BJ (cell line): ENCODE measurements at regions not wholly inside any gene's neighbourhood (a gene's known extent, or its start where the extent isn't known, plus 50 kb on each side); places are given as distances from the start of the nearest gene placed in this dataset.
"Not testable (repeated sequence)": the region's sequence is repeated elsewhere in the genome, so short reads cannot be mapped to it uniquely, and the experiment has no call there.

Experiments
- CTCF ChIA-PET: fragments of 350-600 bp; formaldehyde crosslinking; extraction: SDS; loops from one replicate; lab custom pipeline; 2021; ENCODE audit warnings: antibody characterized with exemption, inconsistent platforms; lab: Yijun Ruan, JAX
- POLR2A ChIA-PET: fragments of 300-600 bp; sonication (Branson Sonifier 250); formaldehyde crosslinking; extraction: SDS; loops from one replicate; lab custom pipeline; 2021; ENCODE audit warnings: antibody characterized with exemption; lab: Charles Lee
- DNase-seq: peaks from one replicate; pipeline ENCODE4 v3.0.0-alpha.2; 2011; ENCODE audit warnings: low read depth
- H3K27me3 ChIP-seq: 2 replicates; pipeline ENCODE4 v1.6.0; 2011; ENCODE audit warnings: low read length; ENCODE audit not compliant: control insufficient read depth, insufficient read depth
- H3K36me3 ChIP-seq: 2 replicates; pipeline ENCODE4 v1.5.1; 2011; ENCODE audit warnings: low read length; ENCODE audit not compliant: control insufficient read depth, insufficient read depth
- H3K4me3 ChIP-seq: 2 replicates; pipeline ENCODE4 v1.5.1; 2011; ENCODE audit warnings: low read depth, mild to moderate bottlenecking, control low read depth, low read length
- CTCF ChIP-seq: IDR thresholded peaks from 2 replicates; pipeline ENCODE4 v1.5.1; 2011; ENCODE audit warnings: low read depth, mild to moderate bottlenecking, control low read depth, inconsistent platforms, low read length, moderate library complexity; ENCODE audit not compliant: insufficient read depth

- CTCF ChIA-PET: no interaction called here
- H3K4me3 ChIP-seq: no peak overlapping the region
- H3K36me3 ChIP-seq: no peaks in the 10 kb centered on the region
- POLR2A ChIA-PET: no interaction called here
- no peak for TF ChIP-seq CTCF
- DNase-seq: no peak
- H3K27me3 ChIP-seq: no peaks in the 10 kb centered on the region
These were observed 255.9 kb downstream of the MDFIC start for GRCh38 chr7:115177823-115178222.

- ChIA-PET POLR2A (no interaction called here), CTCF (no interaction called here)
- no peak for TF ChIP-seq CTCF
- DNase-seq: no peak
- Histone ChIP-seq H3K27me3 (no peaks in the 10 kb centered on the region), H3K36me3 (no peaks in the 10 kb centered on the region), H3K4me3 (no peak overlapping the region)
These were observed 255.2 kb downstream of the MDFIC start for GRCh38 chr7:115177103-115177502.

- CTCF ChIA-PET, POLR2A ChIA-PET, DNase-seq, H3K4me3 ChIP-seq, H3K36me3 ChIP-seq, H3K27me3 ChIP-seq: not testable (repeated sequence)
These were observed 250.5 kb downstream of the MDFIC start for GRCh38 chr7:115172397-115172796.

- no peak for TF ChIP-seq CTCF
- ChIA-PET CTCF (interaction anchor here (1.3 to 1.7 kb wide), 2 partner anchors 8 to 60 kb away, joined by 4 read pairs; no protein-coding TSS in a partner anchor), POLR2A (no interaction called here)
- Histone ChIP-seq H3K36me3 (no peaks in the 10 kb centered on the region), H3K4me3 (no peak overlapping the region), H3K27me3 (no peaks in the 10 kb centered on the region)
- no peak for DNase-seq
These were observed 232.0 kb downstream of the MDFIC start for GRCh38 chr7:115153769-115154477.

- Histone ChIP-seq H3K4me3 (no peak overlapping the region), H3K27me3 (no peaks in the 10 kb centered on the region), H3K36me3 (no peaks in the 10 kb centered on the region)
- ChIA-PET POLR2A (no interaction called here), CTCF (interaction anchor here (1.3 kb wide), 1 partner anchor 59 kb away, joined by 4 read pairs; no protein-coding TSS in a partner anchor)
- TF ChIP-seq CTCF: no peak
- no peak for DNase-seq
These were observed 231.3 kb downstream of the MDFIC start for GRCh38 chr7:115153176-115153575.

GRCh38 chr7:115146148-115146547 lies 224.3 kb downstream of the MDFIC start:
- Histone ChIP-seq H3K36me3 (no peaks in the 10 kb centered on the region), H3K4me3 (no peak overlapping the region), H3K27me3 (no peaks in the 10 kb centered on the region)
- ChIA-PET CTCF (interaction anchor here (1.1 kb wide), 1 partner anchor 9 kb away, joined by 4 read pairs; no protein-coding TSS in a partner anchor), POLR2A (no interaction called here)
- TF ChIP-seq CTCF: no peak
- no peak for DNase-seq
